GM13976 (cell line): ENCODE measurements at regions not wholly inside any gene's neighbourhood (a gene's known extent, or its start where the extent isn't known, plus 50 kb on each side); places are given as distances from the start of the nearest gene placed in this dataset.

Experiments
- DNase-seq: peaks from one replicate; pipeline ENCODE4 v3.0.0; 2012; ENCODE audit warnings: low spot score
- in situ Hi-C: fragments of 300-500 bp; cut with MboI; formaldehyde crosslinking; loops from one replicate; pipeline ENCODE4 v1.12.0; 2022; ENCODE audit warnings: low sequenced_read_pairs, mixed read lengths, inconsistent platforms; ENCODE audit not compliant: unreplicated experiment
- TF ChIP-seq, protein P1 (sequence below): IDR thresholded peaks from 2 replicates; pipeline ENCODE4 v1.5.1; 2012; ENCODE audit warnings: borderline replicate concordance, mild to moderate bottlenecking; ENCODE audit not compliant: insufficient read depth; ENCODE audit errors: extremely low read depth, missing control alignments, control extremely low read depth

DNA sequence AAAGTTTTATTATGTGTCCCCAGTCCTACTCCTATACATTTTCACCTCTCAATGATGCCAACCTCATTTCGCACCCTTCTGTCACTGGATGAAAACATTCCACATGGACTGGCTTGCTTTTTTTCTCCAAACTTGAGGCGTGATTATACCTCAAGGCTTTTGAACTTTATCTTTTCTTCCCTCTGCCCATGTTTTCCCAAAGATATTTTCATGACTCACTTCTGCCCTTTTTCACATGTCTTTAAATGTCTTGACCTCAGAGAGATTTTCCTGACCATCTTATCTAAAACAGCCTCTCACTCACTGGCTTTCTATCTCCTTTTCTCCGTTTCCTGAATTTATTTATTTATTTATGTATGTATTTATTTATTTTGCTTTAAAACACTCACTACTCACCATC is 659.0 kb downstream of the PTPRC start:
- no peak for DNase-seq
- in situ Hi-C loops, result no loop called here
- TF ChIP-seq, protein P1, sequence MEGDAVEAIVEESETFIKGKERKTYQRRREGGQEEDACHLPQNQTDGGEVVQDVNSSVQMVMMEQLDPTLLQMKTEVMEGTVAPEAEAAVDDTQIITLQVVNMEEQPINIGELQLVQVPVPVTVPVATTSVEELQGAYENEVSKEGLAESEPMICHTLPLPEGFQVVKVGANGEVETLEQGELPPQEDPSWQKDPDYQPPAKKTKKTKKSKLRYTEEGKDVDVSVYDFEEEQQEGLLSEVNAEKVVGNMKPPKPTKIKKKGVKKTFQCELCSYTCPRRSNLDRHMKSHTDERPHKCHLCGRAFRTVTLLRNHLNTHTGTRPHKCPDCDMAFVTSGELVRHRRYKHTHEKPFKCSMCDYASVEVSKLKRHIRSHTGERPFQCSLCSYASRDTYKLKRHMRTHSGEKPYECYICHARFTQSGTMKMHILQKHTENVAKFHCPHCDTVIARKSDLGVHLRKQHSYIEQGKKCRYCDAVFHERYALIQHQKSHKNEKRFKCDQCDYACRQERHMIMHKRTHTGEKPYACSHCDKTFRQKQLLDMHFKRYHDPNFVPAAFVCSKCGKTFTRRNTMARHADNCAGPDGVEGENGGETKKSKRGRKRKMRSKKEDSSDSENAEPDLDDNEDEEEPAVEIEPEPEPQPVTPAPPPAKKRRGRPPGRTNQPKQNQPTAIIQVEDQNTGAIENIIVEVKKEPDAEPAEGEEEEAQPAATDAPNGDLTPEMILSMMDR, result no peak

DNA sequence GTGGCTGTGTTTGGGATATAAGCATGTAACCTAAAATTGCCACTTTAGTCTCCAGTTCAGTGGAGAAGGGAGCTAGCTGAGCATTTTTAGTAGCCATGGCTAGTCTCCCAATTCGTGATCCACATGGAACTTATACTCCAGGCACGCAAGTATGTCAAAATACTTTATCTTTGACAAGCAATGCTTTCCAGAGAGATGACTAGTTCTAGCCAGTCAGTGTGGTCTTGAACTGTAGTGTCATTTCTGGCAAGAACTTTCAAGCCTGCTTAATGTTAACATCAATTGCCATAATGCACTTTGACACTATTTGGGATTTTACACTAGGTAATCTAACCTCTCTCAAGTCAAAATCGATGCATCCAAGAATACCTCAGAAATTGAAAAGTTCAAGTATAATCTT is 660.0 kb downstream of the PTPRC start:
- no peak for DNase-seq
- in situ Hi-C loops, result no loop called here
- TF ChIP-seq, protein P1, result no peak

DNA sequence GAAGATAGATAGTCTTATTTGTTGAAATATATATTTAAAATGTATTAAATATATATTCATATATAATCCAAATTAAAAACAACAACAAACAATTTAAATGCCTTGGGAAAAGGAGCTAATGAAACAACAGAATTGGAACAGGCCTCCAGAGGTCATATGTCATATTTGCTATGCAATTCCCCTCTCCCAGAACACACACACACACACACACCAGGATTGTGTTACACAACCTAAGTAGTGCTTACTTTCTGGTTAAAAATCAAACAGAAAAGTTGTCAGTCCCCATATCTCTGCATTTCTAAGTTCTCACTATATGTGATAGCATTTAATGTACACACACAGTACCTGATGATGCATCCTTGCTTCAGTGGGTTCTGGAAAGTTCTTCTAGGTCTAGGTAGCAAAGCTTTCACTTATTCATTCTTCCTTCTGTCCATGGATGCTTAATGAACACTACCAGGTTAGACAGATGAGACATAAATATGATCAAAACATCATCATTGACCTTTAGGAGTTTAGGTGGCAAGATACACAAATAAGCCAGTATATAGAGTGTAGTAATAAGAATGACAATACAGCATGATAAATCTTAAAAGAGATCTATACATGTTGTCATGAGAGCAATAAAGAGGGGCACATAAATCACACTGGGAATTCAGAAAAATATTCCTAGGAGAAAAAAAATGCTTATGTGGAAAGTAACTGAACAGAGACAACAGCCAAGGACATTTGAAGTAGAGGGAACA is 662.8 kb downstream of the PTPRC start:
- TF ChIP-seq, protein P1, result no peak
- in situ Hi-C loops, result no loop called here
- DNase-seq, result no peak

- TF ChIP-seq, protein P1, result no peak
- DNase-seq, result no peak
- in situ Hi-C loops, result no loop called here
Observed at GRCh38 chr1:199302554-199302953, 663.7 kb downstream of the PTPRC start.

DNA sequence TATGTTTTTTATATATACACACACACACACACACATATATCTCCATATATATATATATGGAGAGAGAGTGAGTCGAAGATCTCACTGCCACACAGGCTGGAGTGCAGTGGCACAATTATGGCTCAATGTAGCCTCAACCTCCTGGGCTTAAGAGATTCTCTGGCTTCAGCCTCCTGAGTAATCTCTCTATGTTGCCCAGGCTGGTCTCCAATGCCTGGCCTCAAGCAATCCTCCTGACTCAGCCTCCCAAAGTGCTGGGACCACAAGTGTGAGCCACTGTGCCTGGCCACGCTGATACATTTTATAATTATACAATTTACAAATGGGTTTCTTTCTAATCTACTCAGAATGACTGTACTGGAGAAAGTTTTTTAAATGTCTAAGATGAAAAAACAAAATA is 664.2 kb downstream of the PTPRC start:
- no peak for DNase-seq
- TF ChIP-seq, protein P1, result no peak
- in situ Hi-C loops, result no loop called here

DNA sequence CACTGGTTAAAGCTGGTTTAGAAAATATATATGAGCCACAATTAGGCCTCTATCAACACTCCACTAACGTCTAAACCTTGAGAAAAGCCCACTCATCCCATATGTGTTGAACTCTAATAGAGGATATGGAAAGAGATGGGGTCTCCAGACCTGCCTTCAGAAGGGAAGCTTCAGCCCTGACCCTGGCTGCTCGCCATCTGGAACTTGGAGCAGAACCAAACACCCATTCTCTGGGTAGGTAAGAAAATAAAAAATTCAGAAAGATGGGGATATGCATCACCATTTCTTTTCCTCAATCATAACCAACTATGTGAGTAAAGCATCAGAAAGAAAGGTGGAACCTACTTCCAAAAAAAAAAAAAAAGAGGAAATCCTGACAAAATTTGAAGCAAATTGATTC is 666.2 kb downstream of the PTPRC start:
- TF ChIP-seq, protein P1, result no peak
- in situ Hi-C loops, result no loop called here
- DNase-seq, result no peak

- TF ChIP-seq, protein P1, result no peak
- DNase-seq, result no peak
- in situ Hi-C loops, result no loop called here
Observed at GRCh38 chr1:199307496-199308264, 668.8 kb downstream of the PTPRC start.
